ENCODE measurements at regions not wholly inside any gene's neighbourhood (a gene's known extent, or its start where the extent isn't known, plus 50 kb on each side); places are given as distances from the start of the nearest gene placed in this dataset.

GRCh38 chr13:39820606-39821005 lies 165.1 kb downstream of the COG6 start:
- DNase-seq (ENCODE audit: low read depth, low spot score) = no peak
- Mint-ChIP-seq H3K27me3 (ENCODE audit: low read depth) (peaks cover 3% of the 10 kb centered on the region), H3K9me3 (no peaks in the 10 kb centered on the region), H3K27ac (ENCODE audit: unreplicated experiment) (no peak overlapping the region), H3K4me1 (peaks cover 21% of the 10 kb centered on the region), H3K36me3 (ENCODE audit: low read depth) (no peaks in the 10 kb centered on the region), H3K4me3 (no peak overlapping the region)
- TF ChIP-seq CTCF (conservative IDR thresholded peaks at IDR 0.05) = no peak

- Mint-ChIP-seq H3K27ac (ENCODE audit: unreplicated experiment) (no peak overlapping the region), H3K9me3 (no peaks in the 10 kb centered on the region), H3K4me3 (no peak overlapping the region), H3K36me3 (ENCODE audit: low read depth) (no peaks in the 10 kb centered on the region), H3K4me1 (peaks cover 21% of the 10 kb centered on the region), H3K27me3 (ENCODE audit: low read depth) (peaks cover 3% of the 10 kb centered on the region)
- no peak for TF ChIP-seq CTCF (conservative IDR thresholded peaks at IDR 0.05)
- DNase-seq (ENCODE audit: low read depth, low spot score) = no peak
These were observed 166.5 kb downstream of the COG6 start for GRCh38 chr13:39821977-39822376.

- no peak overlapping the region for H3K4me3 Mint-ChIP-seq
- no peaks in the 10 kb centered on the region for H3K36me3 Mint-ChIP-seq (ENCODE audit: low read depth)
- peaks cover 21% of the 10 kb centered on the region for H3K4me1 Mint-ChIP-seq
- no peak overlapping the region for H3K27ac Mint-ChIP-seq (ENCODE audit: unreplicated experiment)
- peaks cover 3% of the 10 kb centered on the region for H3K27me3 Mint-ChIP-seq (ENCODE audit: low read depth)
- no peak for DNase-seq (ENCODE audit: low read depth, low spot score)
- no peaks in the 10 kb centered on the region for H3K9me3 Mint-ChIP-seq
- no peak for TF ChIP-seq CTCF (conservative IDR thresholded peaks at IDR 0.05)
These were observed 167.0 kb downstream of the COG6 start for GRCh38 chr13:39822437-39822836.

- peaks cover 17% of the 10 kb centered on the region for H3K4me1 Mint-ChIP-seq
- H3K27ac Mint-ChIP-seq (ENCODE audit: unreplicated experiment) = no peak overlapping the region
- H3K36me3 Mint-ChIP-seq (ENCODE audit: low read depth) = no peaks in the 10 kb centered on the region
- no peak overlapping the region for H3K4me3 Mint-ChIP-seq
- peaks cover 3% of the 10 kb centered on the region for H3K27me3 Mint-ChIP-seq (ENCODE audit: low read depth)
- TF ChIP-seq CTCF (conservative IDR thresholded peaks at IDR 0.05) = no peak
- peaks cover 2% of the 10 kb centered on the region for H3K9me3 Mint-ChIP-seq
- no peak for DNase-seq (ENCODE audit: low read depth, low spot score)
These were observed 167.7 kb downstream of the COG6 start for GRCh38 chr13:39823063-39823713.

GRCh38 chr13:39825886-39826285 lies 170.4 kb downstream of the COG6 start:
- Mint-ChIP-seq H3K4me1 (no peaks in the 10 kb centered on the region), H3K36me3 (ENCODE audit: low read depth) (no peaks in the 10 kb centered on the region), H3K9me3 (peaks cover 11% of the 10 kb centered on the region), H3K4me3 (no peak overlapping the region), H3K27me3 (ENCODE audit: low read depth) (peaks cover 3% of the 10 kb centered on the region), H3K27ac (ENCODE audit: unreplicated experiment) (no peak overlapping the region)
- no peak for TF ChIP-seq CTCF (conservative IDR thresholded peaks at IDR 0.05)
- DNase-seq (ENCODE audit: low read depth, low spot score) = no peak

Data from neural crest cell (in vitro differentiated cells).